PC-9 (cell line): ENCODE measurements at regions not wholly inside any gene's neighbourhood (a gene's known extent, or its start where the extent isn't known, plus 50 kb on each side); places are given as distances from the start of the nearest gene placed in this dataset.

Experiments used
- CTCF ChIP-seq: fragments of 200-600 bp; sonication (generic); conservative IDR thresholded peaks from 2 replicates; pipeline ENCODE4 v1.6.1; 2017; ENCODE audit warnings: mixed run types, antibody characterized with exemption, mild to moderate bottlenecking, moderate library complexity
- EZH2 ChIP-seq: fragments of 200-600 bp; sonication (generic); IDR thresholded peaks from 2 replicates; pipeline ENCODE4 v1.8.0; 2017; ENCODE audit warnings: antibody characterized with exemption, low read depth

GRCh38 chr16:48838349-48838748, 228.4 kb upstream of the N4BP1 start:
- TF ChIP-seq EZH2 (no peak), CTCF (no peak)
